Erythroblast (primary cell): ENCODE measurements at regions not wholly inside any gene's neighbourhood (a gene's known extent, or its start where the extent isn't known, plus 50 kb on each side); places are given as distances from the start of the nearest gene placed in this dataset.

Source experiments
- DNase-seq, 2 experiments: peaks; one replicate each; lab custom pipeline; 2025; lab: John Stamatoyannopoulos, UW
- GATA1 ChIP-seq: IDR thresholded peaks from 2 replicates; pipeline ENCODE4 v1.6.1; 2011; ENCODE audit warnings: low read depth, mild to moderate bottlenecking, control low read depth, low read length, moderate library complexity
- POLR2A ChIP-seq: IDR thresholded peaks from 2 replicates; pipeline ENCODE4 v1.6.1; 2011; ENCODE audit warnings: mild to moderate bottlenecking, low read length

DNA sequence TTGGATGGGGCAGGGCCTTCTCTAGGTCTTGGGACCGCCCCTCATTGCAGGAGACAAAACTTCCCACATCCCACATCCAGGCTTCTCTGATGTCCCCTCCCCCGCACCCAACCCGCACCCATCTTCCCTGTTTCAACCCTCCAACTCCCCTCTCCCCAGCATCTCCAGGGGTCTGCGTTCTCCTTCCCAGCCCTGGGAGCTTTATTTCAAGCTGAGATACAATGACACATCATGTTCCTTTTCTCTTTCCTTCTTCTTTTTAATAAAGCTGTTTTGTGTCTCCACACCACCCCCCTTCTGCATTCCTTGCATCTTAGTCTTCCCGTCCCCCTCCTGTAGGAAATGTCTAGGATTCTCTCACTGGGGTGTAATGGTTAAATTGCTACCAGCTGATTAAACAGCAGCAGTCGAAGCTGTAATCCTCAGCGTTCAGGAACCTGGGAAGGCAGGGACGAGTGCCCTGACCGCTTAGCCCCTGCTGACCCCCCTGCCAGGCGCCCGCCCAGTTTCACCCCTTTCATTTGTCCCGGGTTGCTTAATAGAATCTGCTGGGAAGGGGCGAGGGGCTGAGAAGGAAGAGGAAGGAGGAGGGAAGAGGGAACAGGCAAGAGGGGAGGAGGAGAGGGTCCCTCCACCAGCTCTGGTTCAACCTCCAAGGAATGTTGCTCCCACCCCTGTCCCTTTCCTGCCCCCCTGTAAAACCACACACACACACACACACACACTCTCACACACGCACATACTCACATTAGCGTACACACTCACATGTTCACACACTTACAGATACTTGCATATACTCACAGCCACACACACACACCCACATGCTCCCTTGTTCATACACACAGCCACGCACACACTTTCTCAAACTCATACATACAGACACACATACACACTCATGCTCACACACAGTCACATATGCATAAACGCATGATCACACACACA is 104.5 kb upstream of the MED13L start:
- DNase-seq: no peak
- no peak for TF ChIP-seq POLR2A
- no peak for TF ChIP-seq GATA1

DNA sequence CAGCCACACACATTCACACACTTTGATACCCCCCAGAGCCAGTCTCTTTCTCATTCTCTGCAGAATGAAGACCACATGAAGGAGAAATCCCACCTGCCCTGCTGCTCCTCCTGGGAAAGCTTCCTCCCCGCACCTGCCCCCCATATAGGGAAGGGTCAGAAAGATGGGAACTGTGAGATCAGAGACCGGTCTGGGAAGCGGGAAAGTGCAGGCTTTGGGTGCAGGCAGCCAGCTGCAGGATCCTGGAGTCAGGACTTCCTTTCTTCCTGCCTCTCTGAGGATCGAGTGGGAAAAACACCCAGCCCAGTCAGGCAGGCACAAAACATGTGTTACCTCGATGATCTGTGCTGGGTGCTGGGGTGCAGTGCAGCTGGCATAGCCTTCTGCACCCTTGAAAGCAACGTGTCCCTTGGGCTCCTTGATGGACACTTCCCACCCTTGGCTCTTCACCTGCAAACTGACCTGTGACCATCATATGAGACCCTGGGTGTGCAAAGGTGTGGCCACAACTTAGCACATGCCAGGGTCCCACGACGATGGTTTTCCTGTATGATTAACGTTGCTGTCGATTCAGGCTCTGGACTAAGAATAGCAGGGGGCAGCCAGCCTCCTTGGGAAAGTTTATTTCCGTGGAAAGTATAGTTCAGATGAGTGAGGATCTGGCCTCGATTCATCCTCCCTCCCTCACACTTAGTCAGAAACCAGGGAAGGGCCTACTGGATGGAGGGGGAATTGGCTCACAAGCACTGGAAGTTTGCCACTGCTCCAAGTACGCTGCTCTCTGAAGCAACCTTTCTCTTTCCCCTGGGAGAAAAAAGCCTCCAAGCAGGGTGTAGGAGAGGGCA is 105.4 kb upstream of the MED13L start:
- no peak for TF ChIP-seq POLR2A
- TF ChIP-seq GATA1: no peak
- no peak for DNase-seq

DNA sequence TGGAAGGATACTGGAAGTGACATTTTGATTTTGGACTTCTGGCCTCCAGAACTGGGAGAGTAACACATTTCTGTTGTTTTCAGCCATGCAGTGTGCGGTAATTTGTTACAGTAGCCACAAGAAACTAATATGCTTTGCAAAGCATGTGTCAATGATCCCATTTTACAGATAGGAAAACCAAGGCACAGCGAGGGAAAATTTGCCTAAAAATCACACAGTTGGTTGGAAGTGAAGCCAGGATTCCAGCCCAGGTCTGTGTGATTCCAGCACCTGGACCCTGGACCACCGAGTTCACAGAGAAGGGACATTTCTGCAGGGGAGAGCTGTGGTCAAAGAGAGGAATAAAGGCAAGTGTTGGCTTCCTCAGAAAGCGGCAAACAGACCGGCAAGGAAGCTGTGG is 106.7 kb upstream of the MED13L start:
- no peak for TF ChIP-seq GATA1
- no peak for TF ChIP-seq POLR2A
- DNase-seq: no peak

DNA sequence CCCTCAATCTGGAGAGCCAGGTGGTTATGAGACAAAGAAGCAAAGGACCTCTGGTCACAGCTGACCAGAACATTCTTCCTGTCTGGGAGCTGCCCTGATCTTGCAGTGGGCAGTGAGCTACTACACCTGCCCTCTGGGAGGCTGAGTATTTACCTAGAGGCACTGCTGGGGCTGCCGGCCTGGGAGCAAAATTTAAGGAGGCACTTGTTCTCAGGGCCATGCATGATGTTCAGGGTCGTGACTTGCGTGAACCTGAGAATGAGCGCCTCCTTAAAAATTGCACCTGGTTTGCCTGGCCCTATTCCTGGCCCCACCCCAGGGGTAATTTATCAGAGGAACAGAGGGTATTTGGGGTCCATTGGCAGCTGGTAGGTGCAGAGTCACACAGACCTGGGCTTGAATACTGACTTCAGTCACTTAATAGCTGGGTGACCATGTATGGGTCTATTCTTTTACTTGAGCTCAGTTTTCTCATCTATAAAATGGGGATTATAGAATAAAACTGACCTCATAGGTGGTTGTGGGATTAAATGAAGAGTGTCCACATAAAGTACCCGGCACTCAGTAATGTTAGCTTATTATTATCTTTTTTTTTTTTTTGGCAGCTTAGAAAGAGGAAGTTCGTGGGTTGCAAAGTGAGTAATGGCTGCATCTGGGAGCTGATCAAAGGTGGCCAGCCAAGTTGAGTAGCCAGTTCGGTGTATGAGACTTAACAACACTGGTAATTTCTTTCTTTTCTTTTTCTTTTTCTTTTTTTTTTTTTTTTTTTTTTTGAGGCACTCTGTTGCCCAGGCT is 107.4 kb upstream of the MED13L start:
- no peak for TF ChIP-seq POLR2A
- DNase-seq: no peak

DNA sequence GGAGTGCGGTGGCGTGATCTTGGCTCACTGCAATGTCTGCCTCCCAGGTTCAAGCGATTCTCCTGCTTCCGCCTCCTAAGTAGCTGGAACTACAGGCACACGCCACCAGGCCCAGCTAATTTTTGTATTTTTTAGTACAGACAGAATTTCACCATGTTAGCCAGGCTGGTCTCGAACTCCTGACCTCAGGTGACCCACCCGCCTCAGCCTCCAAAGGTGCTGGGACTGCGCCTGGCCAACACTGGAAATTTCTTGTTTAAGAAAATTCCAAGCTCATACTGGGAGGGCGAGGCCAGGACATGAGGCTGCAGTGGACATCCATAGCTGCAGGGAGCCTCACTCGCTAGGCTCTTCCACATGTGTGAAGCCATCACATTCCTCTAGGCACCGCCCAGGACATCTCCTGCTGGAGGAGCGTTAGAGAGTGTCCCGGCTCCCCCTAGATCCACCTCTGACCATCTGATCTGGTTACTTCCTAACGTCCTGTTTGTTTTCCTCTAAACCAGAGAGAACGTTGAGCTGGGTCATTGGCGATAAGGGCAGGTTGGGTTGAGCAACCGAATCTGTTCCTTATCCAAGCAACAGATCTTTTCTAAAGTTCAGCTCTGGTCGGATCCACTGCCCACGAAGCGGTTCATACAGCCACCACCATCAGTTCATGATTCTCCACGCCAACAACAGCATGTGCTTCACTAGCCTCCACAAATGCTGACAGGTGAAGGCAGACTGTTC is 108.2 kb upstream of the MED13L start:
- DNase-seq: peak; percentile 21 to 57
- TF ChIP-seq GATA1: no peak
- TF ChIP-seq POLR2A: no peak

DNA sequence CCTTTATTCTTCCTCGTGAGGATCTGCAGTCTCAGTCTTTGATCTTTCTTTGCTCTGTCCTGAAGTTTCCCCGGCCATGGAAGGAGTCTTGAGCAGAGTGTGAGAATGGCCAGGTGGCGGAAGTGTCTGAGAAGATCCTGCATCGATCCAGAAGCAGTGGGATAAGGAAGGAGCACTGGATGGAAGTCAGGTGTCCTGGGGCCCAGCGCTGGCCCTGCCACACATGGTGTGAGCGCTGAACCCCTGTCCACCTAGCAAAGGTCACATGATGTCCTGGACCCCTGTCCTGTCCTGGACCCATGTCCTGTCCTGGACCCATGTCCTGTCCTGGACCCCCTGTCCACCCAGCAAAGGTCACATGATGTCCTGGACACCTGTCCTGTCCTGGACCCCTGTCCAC is 111.8 kb upstream of the MED13L start:
- no peak for DNase-seq
- TF ChIP-seq POLR2A (no peak), GATA1 (no peak)

DNA sequence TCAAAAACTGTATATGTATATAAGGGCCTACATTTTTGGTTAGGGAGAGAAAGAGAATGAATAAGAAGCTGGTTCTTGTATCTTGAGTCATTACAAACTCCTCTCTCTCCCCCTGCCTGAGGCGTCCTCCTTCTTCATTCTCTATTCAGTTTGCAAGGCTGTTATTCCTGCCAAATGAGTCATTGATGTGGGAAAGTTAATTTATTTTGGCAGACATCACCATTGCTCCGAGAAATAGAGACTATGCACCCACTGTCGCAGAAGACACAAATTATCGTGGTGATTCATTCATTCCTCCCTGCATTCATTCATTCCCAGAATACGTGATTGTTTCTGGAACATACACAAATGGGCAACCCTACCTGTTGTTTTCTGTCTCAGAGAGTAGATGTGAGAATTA is 112.5 kb upstream of the MED13L start:
- no peak for DNase-seq

DNA sequence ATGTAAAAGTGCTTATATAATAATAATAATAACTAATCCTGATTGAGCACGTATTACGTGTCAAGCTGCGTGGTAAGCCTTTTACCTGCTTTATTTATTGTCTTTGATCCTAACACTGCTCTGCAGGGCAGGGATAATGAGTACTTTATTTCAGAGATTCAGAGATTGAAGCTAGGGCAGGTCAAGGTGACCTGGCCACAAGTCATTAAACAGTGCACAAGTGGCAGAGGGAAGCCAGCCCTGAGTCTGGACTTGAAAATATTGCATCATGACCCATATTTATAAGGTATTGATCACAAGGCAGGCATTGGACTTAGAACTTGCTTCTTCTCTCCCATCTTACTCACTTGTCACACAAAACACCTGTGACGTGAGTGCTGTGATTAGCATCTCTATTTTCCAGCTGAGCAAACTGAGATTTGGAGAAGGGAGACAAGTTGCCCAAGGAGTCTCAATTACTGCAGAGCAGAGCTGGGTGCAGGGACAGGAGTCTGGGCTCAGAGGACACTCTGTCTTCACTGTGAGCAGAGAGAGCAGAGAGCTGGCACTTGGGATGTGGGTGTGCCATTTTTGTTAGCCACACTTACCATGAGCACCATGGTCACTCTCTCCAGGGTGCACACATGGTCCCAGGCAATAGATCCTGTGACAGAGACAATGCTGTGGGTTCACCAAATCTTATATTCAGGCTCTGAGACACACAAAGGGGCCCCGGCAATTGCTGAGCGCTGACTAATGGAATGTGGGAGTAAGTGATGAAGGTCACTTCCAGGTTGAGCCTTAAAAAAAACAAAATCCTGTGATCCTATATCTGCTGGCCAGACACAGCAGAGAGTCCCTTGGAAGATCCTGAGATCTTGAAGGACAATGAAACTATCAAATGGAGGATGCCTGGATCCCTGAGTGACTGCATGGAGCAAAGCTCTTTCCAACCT is 113.2 kb upstream of the MED13L start:
- TF ChIP-seq POLR2A (no peak), GATA1 (no peak)
- no peak for DNase-seq

More for the DNA sequence above, 112.5 kb upstream of the MED13L start:
- no peak for TF ChIP-seq POLR2A
- TF ChIP-seq GATA1: no peak

DNA sequence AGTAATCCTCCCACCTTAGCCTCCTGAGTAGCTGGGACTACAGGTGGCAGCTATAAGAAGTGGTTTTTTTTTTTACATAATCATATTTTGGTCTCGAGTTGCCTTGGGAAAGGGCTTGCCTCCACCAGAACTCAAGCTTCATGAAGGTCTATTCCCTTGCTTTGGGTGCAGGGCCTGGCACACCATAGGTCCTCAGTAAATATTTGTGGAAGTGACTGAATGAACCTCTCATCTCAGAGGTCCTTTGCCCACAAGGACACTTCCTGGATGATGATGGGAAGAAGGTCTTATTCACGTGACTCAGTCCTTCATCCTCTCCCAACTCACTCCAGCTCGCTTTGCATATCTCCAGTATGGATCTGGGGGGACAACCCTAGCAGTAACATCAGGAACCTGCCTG is 114.0 kb upstream of the MED13L start:
- TF ChIP-seq GATA1: no peak
- TF ChIP-seq POLR2A: no peak
- DNase-seq: no peak

DNA sequence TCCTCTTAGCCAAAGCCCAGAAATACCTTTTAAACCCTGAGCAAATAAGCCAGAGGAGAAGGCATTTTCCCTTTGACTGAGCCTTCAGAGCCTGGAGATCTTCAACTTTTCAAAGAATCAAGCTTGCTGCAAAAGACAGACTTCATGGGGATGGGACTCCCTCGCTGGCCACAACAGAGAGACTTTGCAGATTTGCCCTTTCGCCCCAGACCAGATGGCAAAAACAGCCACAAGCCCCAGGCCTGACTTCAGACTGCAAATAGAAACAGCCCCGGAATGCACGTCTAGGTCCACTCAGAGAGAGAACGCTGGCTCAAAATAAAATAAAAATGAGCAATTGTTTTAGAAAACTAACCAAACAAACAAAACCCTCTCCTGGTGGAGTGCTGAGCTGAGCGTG is 114.6 kb upstream of the MED13L start:
- DNase-seq: no peak
- no peak for TF ChIP-seq GATA1
- no peak for TF ChIP-seq POLR2A

DNA sequence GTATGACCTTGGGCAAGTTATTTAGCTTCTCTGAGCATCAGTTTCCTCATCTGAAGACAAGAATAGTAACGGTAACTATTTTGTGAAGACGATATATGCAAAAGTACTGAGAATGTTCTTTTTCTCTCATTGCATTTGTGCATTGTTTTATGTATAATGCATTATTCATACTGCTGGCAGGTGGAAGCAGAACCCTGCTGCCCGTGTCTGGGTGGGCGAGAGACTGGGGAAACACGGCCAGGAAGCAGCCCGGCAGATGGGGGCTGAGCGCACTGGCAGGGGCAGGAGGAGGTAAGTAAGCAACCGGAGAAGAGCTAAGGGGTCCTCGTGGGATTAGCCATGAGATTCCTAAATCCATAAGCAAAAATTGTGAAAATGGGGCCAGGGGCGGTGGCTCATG is 115.8 kb upstream of the MED13L start:
- no peak for DNase-seq
- TF ChIP-seq GATA1 (no peak), POLR2A (no peak)

DNA sequence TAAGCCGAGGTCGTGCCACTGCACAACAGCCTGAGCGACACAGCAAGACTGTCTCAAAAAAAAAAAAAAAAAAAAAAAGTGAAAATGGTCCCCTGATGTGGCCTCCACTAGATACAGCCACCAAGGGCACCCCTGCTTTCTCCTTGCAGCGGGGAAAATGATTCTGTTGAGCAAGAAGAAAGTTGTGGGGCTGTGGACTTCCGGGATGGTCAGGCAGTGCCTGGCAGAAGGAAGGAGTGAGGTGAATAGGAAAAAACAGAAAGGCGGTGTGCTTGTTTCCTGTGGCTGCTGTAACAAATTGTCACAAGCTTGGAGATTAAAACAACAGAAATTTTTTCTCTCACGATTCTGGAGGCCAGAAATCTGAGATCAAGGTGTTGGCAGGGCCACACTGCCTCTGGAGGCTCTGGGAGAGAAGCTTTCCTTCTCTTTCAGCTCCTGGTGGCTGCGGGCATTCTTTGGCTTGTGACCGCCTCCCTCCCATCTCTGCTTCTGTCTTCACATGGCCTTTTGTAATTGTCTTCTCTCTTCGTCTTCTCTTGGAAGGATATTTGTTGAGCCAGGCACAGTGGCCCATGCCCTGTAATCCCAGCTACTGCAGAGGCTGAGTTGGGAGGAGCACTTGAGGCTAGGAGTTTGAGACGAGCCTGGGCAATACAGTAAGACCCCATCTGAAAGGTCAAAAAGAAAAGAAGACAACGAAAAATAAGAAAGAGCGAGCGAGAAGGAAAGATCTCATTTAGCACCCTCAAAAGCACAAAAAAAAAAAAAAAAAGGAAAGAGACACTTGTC is 116.6 kb upstream of the MED13L start:
- TF ChIP-seq POLR2A (no peak), GATA1 (no peak)

More for the DNA sequence above, 116.6 kb upstream of the MED13L start:
- DNase-seq: no peak
